Adrenal gland (tissue), 9 donors: ENCODE measurements at regions not wholly inside any gene's neighbourhood (a gene's known extent, or its start where the extent isn't known, plus 50 kb on each side); places are given as distances from the start of the nearest gene placed in this dataset.

Experiments used
- DNase-seq, 7 donors: peaks; one replicate each; pipeline ENCODE4 v3.0.0-alpha.2; 2019 to 2020
- H3K27ac ChIP-seq, 5 donors: fragments of 200-600 bp; sonication (generic) in 4 of 5; 1 replicate in 3 of 5; 2 replicates in 2 of 5; pipeline versions ENCODE4 v1.5.1 to v1.8.0; 2016 to 2020; ENCODE audit warnings: mild to moderate bottlenecking in 1 of 5
- H3K27me3 ChIP-seq: fragments of 200-600 bp; 2 replicates; pipeline ENCODE4 v1.8.0; 2021
- H3K36me3 ChIP-seq, 2 donors: fragments of 200-600 bp; replicated peaks in 1 of 2; 1 replicate in 1 of 2; 2 replicates in 1 of 2; pipeline versions ENCODE4 v1.5.1 to v1.8.0; 2018 to 2022
- H3K4me1 ChIP-seq, 2 donors: fragments of 200-600 bp; replicated peaks in 1 of 2; 1 replicate in 1 of 2; 2 replicates in 1 of 2; pipeline versions ENCODE4 v1.5.1 to v1.8.0; 2018 to 2021
- H3K4me3 ChIP-seq, 4 donors: fragments of 200-600 bp; sonication (generic) in 3 of 4; one replicate each; pipeline ENCODE4 v1.5.1; 2016 to 2018
- H3K9me3 ChIP-seq, 3 donors: fragments of 200-600 bp; sonication (generic) in 1 of 3; replicated peaks in 1 of 3; 1 replicate in 2 of 3; 2 replicates in 1 of 3; pipeline versions ENCODE4 v1.5.1 to v1.8.0; 2016 to 2021
- POLR2A ChIP-seq, 2 donors: fragments of 450-650 bp; IDR thresholded peaks; one replicate each; pipeline ENCODE4 v1.6.1; 2017; ENCODE audit warnings: antibody characterized with exemption in 2 of 2, mild to moderate bottlenecking in 2 of 2, moderate library complexity in 1 of 2
- WGBS, 4 donors: extraction: QIAGEN DNeasy Blood & Tissue Kit in 2 of 4; methylation state at CpG; one replicate each; pipeline versions ENCODE4 v1.1.5 to v1.1.7; 2013 to 2017; 5-methylcytosine and 5-hydroxymethylcytosine counted together
- intact Hi-C, 2 donors: fragments of 100-400 bp; cut with DNase I; formaldehyde crosslinking; loops; one replicate each; pipeline versions ENCODE4 v1.14.1 to v1.15.0; 2022 to 2023
- TF ChIP-seq, protein P1 (sequence below), 6 experiments: fragments of 450-650 bp in 4 of 6; fragments of 200-600 bp in 2 of 6; sonication (generic) in 1 of 6; IDR thresholded peaks; 1 replicate in 5 of 6; 2 replicates in 1 of 6; pipeline versions ENCODE4 v1.5.1 to v1.8.0; 2016 to 2021; ENCODE audit warnings: antibody characterized with exemption in 6 of 6, mild to moderate bottlenecking in 2 of 6, moderate library complexity in 1 of 6
- donor health status: healthy with polysubstance abuse.
- donor health status: Bipolar disorder and iron deficiency.
- donor health status: DM: yes; HTN: yes; CAD: no.
- donor health status: DM: no; HTN: no; CAD: no.
- donor health status: DM: no; HTN: no; CAD: no.

DNA sequence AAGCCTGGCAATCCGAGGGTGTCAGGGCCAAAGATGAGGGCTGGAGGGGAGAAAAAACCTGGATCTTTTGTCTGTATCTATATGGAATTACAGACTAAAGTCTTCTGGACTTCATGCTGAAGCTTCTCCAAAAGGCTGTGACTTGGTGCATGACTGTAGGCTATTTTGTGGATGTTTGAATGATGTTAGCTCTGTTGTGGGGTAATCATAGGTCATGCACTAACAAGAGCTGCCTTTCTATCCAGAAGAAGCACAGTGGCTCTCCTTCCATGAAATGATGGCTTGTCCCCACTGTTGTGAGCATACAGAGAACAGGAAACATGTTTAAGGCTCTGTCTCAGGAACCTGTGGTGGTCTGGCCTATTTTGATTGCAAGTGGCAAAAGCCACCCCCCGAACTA, 263.3 kb upstream of the PLET1 start:
- intact Hi-C loops = no loop called here
- Histone ChIP-seq H3K27me3 (no peaks in the 10 kb centered on the region), H3K4me1 (peaks cover 0 to 21% of the 10 kb centered on the region in 2 donors), H3K27ac (peak overlapping the region in 2 of 5 donors; percentile 13 to 79), H3K36me3 (no peaks in the 10 kb centered on the region), H3K4me3 (no peak overlapping the region), H3K9me3 (no peaks in the 10 kb centered on the region)
- 44 to 75% (median 65%) methylated on average over 1 to 2 of the region's 2 CpGs for WGBS, 4 donors
- DNase-seq = no peak
- TF ChIP-seq POLR2A (IDR thresholded peaks at IDR 0.05) = no peak
- TF ChIP-seq, protein P1, sequence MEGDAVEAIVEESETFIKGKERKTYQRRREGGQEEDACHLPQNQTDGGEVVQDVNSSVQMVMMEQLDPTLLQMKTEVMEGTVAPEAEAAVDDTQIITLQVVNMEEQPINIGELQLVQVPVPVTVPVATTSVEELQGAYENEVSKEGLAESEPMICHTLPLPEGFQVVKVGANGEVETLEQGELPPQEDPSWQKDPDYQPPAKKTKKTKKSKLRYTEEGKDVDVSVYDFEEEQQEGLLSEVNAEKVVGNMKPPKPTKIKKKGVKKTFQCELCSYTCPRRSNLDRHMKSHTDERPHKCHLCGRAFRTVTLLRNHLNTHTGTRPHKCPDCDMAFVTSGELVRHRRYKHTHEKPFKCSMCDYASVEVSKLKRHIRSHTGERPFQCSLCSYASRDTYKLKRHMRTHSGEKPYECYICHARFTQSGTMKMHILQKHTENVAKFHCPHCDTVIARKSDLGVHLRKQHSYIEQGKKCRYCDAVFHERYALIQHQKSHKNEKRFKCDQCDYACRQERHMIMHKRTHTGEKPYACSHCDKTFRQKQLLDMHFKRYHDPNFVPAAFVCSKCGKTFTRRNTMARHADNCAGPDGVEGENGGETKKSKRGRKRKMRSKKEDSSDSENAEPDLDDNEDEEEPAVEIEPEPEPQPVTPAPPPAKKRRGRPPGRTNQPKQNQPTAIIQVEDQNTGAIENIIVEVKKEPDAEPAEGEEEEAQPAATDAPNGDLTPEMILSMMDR (IDR thresholded peaks at IDR 0.05) = no peak

DNA sequence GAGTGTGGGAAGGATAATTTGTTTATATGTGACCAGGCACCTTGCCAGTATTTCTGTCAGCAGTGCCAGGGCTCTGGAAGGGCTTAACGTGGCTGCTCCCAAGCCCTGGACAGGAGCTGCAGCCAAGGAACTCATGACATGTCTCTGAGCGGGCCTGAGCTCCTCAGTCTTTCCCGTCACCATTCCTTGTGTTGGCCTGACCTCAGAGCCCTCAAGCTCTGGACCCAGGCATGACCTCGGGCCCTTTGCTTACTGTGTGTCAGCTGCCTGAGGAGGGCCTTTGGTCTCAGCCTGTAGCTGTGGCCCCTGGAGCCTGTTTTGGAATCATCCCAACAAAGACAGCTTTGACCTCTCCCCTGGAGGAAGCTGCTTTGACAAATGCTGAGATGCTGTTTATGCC, 264.1 kb upstream of the PLET1 start:
- H3K9me3 ChIP-seq = no peaks in the 10 kb centered on the region
- no peak for TF ChIP-seq POLR2A (IDR thresholded peaks at IDR 0.05)
- TF ChIP-seq, protein P1 (IDR thresholded peaks at IDR 0.05) = no peak
- no peaks in the 10 kb centered on the region for H3K27me3 ChIP-seq
- intact Hi-C loops = no loop called here
- no peak overlapping the region for H3K4me3 ChIP-seq
- peaks cover 0 to 21% of the 10 kb centered on the region in 2 donors for H3K4me1 ChIP-seq
- WGBS, 4 donors = 40 to 60% (median 49%) methylated on average over 2 to 4 of the region's 4 CpGs
- peak in 6 of 7 donors; percentile 19 to 62 (median 41) for DNase-seq
- peak overlapping the region in 2 of 5 donors; percentile 13 to 79 for H3K27ac ChIP-seq
- H3K36me3 ChIP-seq = no peaks in the 10 kb centered on the region

DNA sequence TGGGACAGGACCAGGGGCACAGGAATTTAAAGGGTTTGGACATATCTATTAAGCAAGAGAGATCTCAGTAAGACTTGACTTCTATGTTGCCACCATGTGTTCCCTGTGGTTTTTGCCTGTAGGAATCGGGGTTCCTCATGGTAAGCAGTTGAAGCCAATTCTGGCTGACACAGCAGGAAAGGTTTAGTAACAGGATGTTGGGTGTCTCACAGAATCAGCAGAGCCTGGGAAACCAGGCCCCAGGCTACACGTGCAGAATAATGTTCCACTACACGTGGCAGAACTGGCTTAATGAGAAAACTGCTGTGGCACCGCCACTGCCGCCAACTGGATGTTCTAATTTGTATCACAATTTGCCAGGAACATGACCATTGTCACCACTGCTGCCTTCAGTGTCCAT, 264.6 kb upstream of the PLET1 start:
- intact Hi-C loops = no loop called here
- peak overlapping the region in 2 of 5 donors; percentile 13 to 79 for H3K27ac ChIP-seq
- peak; percentile 19 to 80 (median 49) for DNase-seq

DNA sequence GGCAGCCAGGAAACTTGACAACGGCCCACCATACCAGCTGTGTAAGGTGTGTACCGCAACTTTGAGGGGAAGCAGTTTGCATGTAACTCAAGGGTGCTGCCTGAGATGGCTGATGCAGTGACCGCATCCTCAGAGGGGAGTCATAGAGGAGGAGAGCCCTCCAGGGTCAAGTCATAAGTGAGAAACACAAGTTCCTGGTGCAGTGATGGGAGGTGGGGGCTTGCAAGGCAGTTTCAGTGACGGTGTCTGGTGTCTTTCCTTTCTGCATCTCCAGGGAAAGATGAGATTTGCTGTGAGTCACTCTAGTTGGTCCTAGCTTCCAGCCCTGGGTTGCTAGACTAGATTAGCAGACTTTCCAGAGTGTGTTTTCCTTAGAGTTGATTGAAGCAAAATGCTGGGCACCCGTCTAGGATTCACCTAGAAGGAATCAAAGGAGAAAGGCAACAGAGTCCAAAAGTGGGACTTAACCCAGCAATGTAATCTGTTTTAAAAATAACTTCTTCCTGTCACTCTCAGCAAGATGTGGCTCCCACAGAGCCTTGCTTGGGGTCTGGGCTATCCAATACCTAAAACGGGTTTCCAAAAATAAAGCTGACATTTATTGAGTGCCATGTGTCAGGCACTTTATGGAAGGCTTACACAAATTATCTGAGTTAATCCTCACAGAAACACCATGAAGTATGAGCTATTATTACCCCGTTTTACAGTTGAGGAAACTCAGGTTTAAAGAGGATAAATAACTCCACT, 265.4 kb upstream of the PLET1 start:
- Histone ChIP-seq H3K9me3 (no peaks in the 10 kb centered on the region), H3K4me1 (peaks cover 0 to 21% of the 10 kb centered on the region in 2 donors), H3K36me3 (no peaks in the 10 kb centered on the region), H3K27ac (peak overlapping the region in 1 of 5 donors; percentile 79), H3K27me3 (no peaks in the 10 kb centered on the region), H3K4me3 (no peak overlapping the region)
- intact Hi-C loops = no loop called here
- no peak for TF ChIP-seq POLR2A (IDR thresholded peaks at IDR 0.05)
- TF ChIP-seq, protein P1 (IDR thresholded peaks at IDR 0.05) = no peak
- no peak for DNase-seq
- WGBS, 4 donors = 53 to 78% (median 66%) methylated on average over 7 of the region's 7 CpGs

More for the DNA sequence above, 264.6 kb upstream of the PLET1 start:
- Histone ChIP-seq H3K9me3 (no peaks in the 10 kb centered on the region), H3K27me3 (no peaks in the 10 kb centered on the region), H3K4me3 (no peak overlapping the region), H3K4me1 (peaks cover 0 to 21% of the 10 kb centered on the region in 2 donors), H3K36me3 (no peaks in the 10 kb centered on the region)
- TF ChIP-seq POLR2A (IDR thresholded peaks at IDR 0.05) = no peak
- TF ChIP-seq, protein P1 (IDR thresholded peaks at IDR 0.05) = no peak
- 59 to 66% (median 63%) methylated on average over 3 to 5 of the region's 5 CpGs for WGBS, 4 donors
